ENCODE measurements at regions not wholly inside any gene's neighbourhood (a gene's known extent, or its start where the extent isn't known, plus 50 kb on each side); places are given as distances from the start of the nearest gene placed in this dataset.
A peak's percentile ranks its signal among the peaks of the same experiment; 100 is the strongest.

DNA sequence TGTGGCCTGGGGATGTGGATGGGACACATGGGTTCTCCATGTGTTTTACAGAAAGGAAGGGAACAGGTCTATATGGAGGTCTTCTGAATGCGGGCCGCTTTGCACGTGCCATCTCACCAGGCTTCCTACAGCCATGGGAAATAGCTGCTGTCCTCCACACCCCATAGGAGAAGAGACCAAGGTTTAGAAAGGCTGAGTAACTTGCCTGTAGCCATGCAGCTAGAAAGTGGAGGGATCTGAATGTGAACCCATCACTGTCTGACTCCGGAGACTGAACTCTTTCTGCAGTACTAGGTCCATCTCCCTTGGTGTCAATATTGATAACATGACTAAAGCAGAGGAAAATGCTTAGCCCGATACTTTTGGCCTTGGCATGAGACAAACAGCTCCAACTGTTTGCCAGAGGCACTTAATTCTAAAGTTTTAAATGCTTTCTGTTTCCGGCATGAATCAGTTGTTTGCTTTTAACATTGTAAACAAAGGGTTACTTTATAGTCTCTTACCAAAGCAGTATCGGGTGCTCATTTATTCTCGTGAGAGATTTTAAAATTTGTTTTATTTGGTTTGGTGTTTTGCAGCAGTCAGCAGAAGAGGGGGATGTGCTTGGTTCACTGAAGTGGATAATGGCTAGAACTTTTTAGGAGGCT, 64.8 kb upstream of the LOXL4 start:
- WGBS, 2 donors (ENCODE audit: low coverage in 1 of 2): 50 to 62% methylated on average over 5 to 8 of the region's 8 CpGs
- Histone ChIP-seq H3K36me3 (no peaks in the 10 kb centered on the region), H3K4me3 (no peak overlapping the region), H3K27me3 (peaks cover 6% of the 10 kb centered on the region), H3K9me3 (peaks cover 0 to 6% (median 0%) of the 10 kb centered on the region in 3 donors), H3K4me1 (no peaks in the 10 kb centered on the region), H3K27ac (no peak overlapping the region)
- no peak for ATAC-seq
- TF ChIP-seq EP300 (IDR thresholded peaks at IDR 0.05) (no peak), POLR2A (IDR thresholded peaks at IDR 0.05) (no peak), CTCF (IDR thresholded peaks at IDR 0.05) (no peak), POLR2AphosphoS5 (IDR thresholded peaks at IDR 0.05) (no peak)

GRCh38 chr10:98331885-98332284, 63.9 kb upstream of the LOXL4 start:
- no peak overlapping the region for H3K27ac ChIP-seq
- H3K36me3 ChIP-seq: no peaks in the 10 kb centered on the region
- H3K4me1 ChIP-seq: no peaks in the 10 kb centered on the region
- TF ChIP-seq EP300 (IDR thresholded peaks at IDR 0.05): no peak
- peak in 1 of 4 experiments; percentile 23 for TF ChIP-seq CTCF (IDR thresholded peaks at IDR 0.05)
- no peak overlapping the region for H3K4me3 ChIP-seq
- 57% methylated on average over 5 of the region's 6 CpGs; no CpG with 5 or more reads in 1 of the 2 donors for WGBS, 2 donors (ENCODE audit: low coverage in 1 of 2)
- H3K27me3 ChIP-seq: peaks cover 11% of the 10 kb centered on the region
- peaks cover 0 to 6% (median 0%) of the 10 kb centered on the region in 3 donors for H3K9me3 ChIP-seq
- ATAC-seq: no peak

GRCh38 chr10:98330987-98331386, 63.0 kb upstream of the LOXL4 start:
- Histone ChIP-seq H3K36me3 (no peaks in the 10 kb centered on the region), H3K27ac (no peak overlapping the region), H3K9me3 (peaks cover 0 to 6% (median 0%) of the 10 kb centered on the region in 3 donors), H3K27me3 (peaks cover 18% of the 10 kb centered on the region), H3K4me3 (no peak overlapping the region), H3K4me1 (no peaks in the 10 kb centered on the region)
- 60 to 71% methylated on average over 7 of the region's 7 CpGs for WGBS, 2 donors (ENCODE audit: low coverage in 1 of 2)
- ATAC-seq: no peak
- no peak for TF ChIP-seq POLR2AphosphoS5 (IDR thresholded peaks at IDR 0.05)
- no peak for TF ChIP-seq POLR2A (IDR thresholded peaks at IDR 0.05)
- no peak for TF ChIP-seq EP300 (IDR thresholded peaks at IDR 0.05)
- TF ChIP-seq CTCF (IDR thresholded peaks at IDR 0.05): no peak

DNA sequence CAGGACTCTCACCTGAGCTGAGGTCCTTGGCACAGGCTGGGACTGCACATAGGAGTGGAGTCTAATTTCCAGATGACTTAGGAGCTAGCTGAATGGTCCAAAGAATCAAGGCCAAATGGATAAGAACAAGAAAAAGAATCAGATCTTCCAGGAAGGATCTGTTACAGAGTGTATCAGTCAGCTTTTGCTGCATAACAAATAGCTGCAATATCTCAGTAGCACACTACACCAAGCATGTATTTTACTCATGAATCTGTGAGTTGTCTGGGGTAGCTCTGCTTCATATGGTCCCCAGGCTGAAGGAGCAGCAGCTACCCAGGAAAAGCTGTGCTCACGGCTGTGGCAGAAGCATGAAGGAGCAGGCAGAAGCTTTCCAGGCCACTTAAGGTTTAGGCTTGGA, 60.6 kb upstream of the LOXL4 start:
- ATAC-seq: no peak
- H3K4me1 ChIP-seq: no peaks in the 10 kb centered on the region
- TF ChIP-seq CTCF (IDR thresholded peaks at IDR 0.05): no peak
- no CpG with 5 or more reads among the region's 1 CpG for WGBS, 2 donors (ENCODE audit: low coverage in 1 of 2)
- no peak overlapping the region for H3K27ac ChIP-seq
- H3K27me3 ChIP-seq: peaks cover 18% of the 10 kb centered on the region
- H3K36me3 ChIP-seq: no peaks in the 10 kb centered on the region
- peaks cover 0 to 6% (median 0%) of the 10 kb centered on the region in 3 donors for H3K9me3 ChIP-seq
- H3K4me3 ChIP-seq: no peak overlapping the region

DNA sequence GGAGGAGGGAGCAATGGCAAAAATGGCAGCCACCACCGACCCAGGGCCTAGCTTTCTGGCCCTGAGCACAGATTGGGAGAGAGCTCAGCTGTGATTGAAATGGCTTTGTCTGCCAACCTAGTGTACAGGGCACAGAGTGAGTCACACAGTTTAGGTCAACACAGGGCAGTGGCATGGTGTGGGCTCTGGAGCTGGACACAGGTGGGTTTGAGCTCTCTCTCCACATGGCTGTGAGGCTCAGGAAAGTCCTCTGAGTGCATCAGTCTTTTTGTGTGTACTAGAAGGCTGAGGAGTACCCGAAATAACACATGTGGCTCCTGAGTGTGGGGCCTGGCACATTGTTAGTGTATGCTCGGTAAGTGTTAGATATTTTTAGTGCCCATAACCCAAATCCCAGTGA, 60.2 kb upstream of the LOXL4 start:
- TF ChIP-seq CTCF (IDR thresholded peaks at IDR 0.05) (no peak), EP300 (IDR thresholded peaks at IDR 0.05) (no peak), POLR2AphosphoS5 (IDR thresholded peaks at IDR 0.05) (no peak), POLR2A (IDR thresholded peaks at IDR 0.05) (no peak)
- Histone ChIP-seq H3K36me3 (no peaks in the 10 kb centered on the region), H3K4me1 (no peaks in the 10 kb centered on the region), H3K4me3 (no peak overlapping the region), H3K9me3 (peaks cover 0 to 6% (median 0%) of the 10 kb centered on the region in 3 donors), H3K27ac (no peak overlapping the region), H3K27me3 (peaks cover 18% of the 10 kb centered on the region)
- no CpG with 5 or more reads among the region's 3 CpGs for WGBS, 2 donors (ENCODE audit: low coverage in 1 of 2)
- no peak for ATAC-seq

All from gastroesophageal sphincter (tissue), 4 donors.